PFSK-1 (cell line): ENCODE measurements at regions not wholly inside any gene's neighbourhood (a gene's known extent, or its start where the extent isn't known, plus 50 kb on each side); places are given as distances from the start of the nearest gene placed in this dataset.

Source experiments
- FOXP2 ChIP-seq: optimal IDR thresholded peaks from 2 replicates; pipeline ENCODE3; 2011; ENCODE audit warnings: borderline replicate concordance, control low read depth, inconsistent platforms; ENCODE audit not compliant: insufficient read depth; ENCODE audit errors: extremely low read length, extremely low read depth
- POLR2AphosphoS5 ChIP-seq: IDR thresholded peaks from 2 replicates; pipeline ENCODE4 v1.6.1; 2012; ENCODE audit warnings: low read depth, mild to moderate bottlenecking, control low read depth, low read length, moderate library complexity
- REST ChIP-seq, 2 experiments: IDR thresholded peaks; 2 replicates each; pipeline versions ENCODE4 v1.6.1 to v1.8.0; 2011 to 2012; ENCODE audit warnings: low read depth in 2 of 2, low read length in 2 of 2, control low read depth in 1 of 2, inconsistent platforms in 1 of 2, mild to moderate bottlenecking in 1 of 2, moderate library complexity in 1 of 2; ENCODE audit not compliant: insufficient read depth in 1 of 2
- TAF1 ChIP-seq: IDR thresholded peaks from 2 replicates; pipeline ENCODE4 v1.6.1; 2012; ENCODE audit warnings: low read length, control low read depth, borderline replicate concordance; ENCODE audit not compliant: insufficient read depth

GRCh38 chr12:14157088-14157747 is 175.8 kb upstream of the GRIN2B start:
- TF ChIP-seq POLR2AphosphoS5 (no peak), REST (IDR thresholded peaks at IDR 0.05; ENCODE audit: insufficient read depth in 1 of 2, low read depth in 2 of 2, low read length in 2 of 2) (no peak), TAF1 (no peak), FOXP2 (no peak)
